HCEC 1CT (cell line): ENCODE measurements at regions not wholly inside any gene's neighbourhood (a gene's known extent, or its start where the extent isn't known, plus 50 kb on each side); places are given as distances from the start of the nearest gene placed in this dataset.

Experiments
- DNase-seq: peaks from one replicate; pipeline ENCODE4 v3.0.0-alpha.2; 2017

GRCh38 chr2:121860758-121861227 lies 105.3 kb downstream of the TSN start:
- peak; percentile 38 for DNase-seq

DNA sequence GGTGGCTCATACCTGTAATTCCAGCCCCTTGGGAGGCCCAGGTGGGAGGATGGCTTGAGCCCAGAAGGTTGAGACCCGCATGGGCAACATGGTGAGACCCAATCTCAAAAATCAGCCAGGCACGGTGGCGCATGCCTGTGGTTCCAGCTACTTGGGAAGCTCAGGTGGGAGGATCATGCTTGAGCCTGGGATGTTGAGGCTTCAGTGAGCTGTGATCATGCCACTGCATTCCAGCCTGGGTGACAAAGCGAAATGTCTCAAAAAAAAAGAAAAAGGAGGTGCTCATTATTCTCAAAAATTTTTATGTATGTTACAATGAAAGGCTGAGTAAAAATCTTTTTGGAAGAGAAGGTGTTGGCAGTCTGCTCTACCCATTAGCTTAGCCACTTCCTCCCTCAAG lies 106.8 kb downstream of the TSN start:
- DNase-seq: no peak

DNA sequence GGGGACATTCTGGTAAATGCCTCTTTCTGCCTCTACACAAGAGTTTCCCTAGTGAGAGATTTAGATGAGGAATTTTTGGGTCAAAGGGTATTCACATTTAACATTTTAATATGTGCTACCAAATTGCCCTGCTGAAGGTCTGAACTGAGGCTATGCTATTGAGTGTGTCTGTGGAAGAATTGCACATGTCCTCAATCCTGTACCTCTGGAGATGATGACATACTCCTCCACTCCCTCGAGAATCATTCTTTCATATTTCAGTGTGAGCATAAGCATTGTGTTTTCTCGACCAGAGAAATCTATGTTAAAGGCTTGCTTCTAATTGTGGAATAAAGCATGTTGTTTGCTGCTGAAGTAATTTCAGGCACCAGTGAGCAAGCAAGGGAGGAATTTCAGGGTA lies 110.5 kb downstream of the TSN start:
- no peak for DNase-seq

- DNase-seq: peak; percentile 35
Measured at GRCh38 chr2:121866789-121867188, 111.3 kb downstream of the TSN start.

DNA sequence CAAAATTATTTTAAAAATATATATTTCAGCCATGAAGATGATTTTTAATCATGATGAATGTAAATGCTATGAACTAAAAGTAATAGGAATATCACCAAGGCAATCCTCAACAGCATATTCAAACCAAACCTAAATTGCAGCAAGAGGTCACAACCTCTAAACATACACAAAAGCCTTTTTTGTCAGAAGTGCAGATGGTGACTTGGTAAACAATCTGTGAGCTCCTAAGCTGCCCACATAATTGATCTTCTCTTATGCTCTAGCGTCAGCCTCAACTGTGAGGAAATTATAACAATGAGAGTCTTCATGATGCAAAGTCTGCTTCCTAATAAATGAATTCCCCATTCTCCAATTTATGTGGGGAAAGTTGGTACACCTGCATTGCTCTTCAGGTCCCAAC lies 113.2 kb downstream of the TSN start:
- DNase-seq: no peak

- no peak for DNase-seq
Measured at GRCh38 chr2:121869363-121869762, 113.9 kb downstream of the TSN start.

DNA sequence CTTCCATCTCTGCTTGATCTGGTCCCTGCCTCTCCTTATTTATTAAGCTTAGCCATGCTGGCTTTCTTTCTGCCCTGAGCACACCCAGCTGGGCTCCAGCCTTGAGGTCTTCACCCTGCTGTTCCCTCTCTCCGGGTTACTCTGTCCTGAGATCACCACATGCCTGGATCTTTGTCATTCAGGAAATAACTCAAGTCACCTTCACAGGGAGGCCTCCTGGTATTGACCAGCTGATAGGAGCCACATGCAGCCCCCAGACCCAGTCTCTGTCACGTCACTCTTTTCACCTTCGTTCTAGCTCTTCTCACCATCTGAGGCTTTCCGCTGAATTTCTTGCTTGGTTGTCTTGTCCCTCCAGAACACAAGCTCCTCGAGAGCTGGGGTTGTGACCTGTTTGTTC lies 114.4 kb downstream of the TSN start:
- DNase-seq: no peak

DNA sequence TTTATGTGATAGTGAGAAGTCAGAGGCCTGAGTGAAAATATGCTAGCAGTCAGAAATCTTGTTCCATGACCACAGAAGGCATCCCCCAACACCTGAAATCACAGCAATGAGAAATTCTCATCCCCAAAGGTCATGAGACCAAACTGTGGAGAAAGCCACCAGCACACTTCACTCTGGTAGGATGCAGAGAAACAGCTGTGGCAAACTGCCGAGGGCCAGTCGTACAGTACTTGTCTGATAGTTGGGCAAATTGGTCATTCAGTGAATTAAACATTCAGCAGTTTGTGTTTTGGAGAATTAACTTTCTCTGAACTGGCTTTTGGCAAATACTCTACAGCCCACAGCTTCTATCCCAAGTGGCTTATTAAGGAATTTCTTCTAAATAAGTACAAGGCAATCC lies 117.2 kb downstream of the TSN start:
- DNase-seq: no peak

GRCh38 chr2:121873864-121874263 lies 118.4 kb downstream of the TSN start:
- no peak for DNase-seq

- no peak for DNase-seq
Measured at GRCh38 chr2:121875585-121876185, 120.2 kb downstream of the TSN start.

- no peak for DNase-seq
Measured at GRCh38 chr2:121877366-121877765, 121.9 kb downstream of the TSN start.

GRCh38 chr2:121880283-121880682 lies 124.8 kb downstream of the TSN start:
- no peak for DNase-seq

- DNase-seq: no peak
Measured at GRCh38 chr2:121881038-121881437, 125.6 kb downstream of the TSN start.

- DNase-seq: no peak
Measured at GRCh38 chr2:121881950-121882349, 126.5 kb downstream of the TSN start.

GRCh38 chr2:121884078-121884477 lies 128.6 kb downstream of the TSN start:
- DNase-seq: no peak

DNA sequence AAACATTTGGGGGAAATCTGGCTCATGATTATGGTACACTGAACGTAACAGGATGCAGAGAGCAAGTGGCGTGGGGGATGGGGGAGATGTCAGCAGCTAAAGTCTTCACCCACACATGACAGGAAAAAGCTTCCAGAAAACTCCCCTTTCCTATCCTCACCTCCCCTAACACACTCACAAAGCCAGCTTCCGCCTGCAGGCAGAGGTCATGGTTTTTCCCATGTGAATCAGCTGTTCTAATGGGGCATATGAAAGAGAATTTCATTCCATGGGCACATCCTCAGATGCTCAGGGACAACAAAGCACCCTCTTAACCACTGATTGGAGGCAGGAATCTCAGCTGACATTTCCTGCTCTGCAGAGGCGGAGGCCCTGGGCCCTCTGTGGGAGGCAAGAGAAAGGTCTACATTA lies 129.1 kb downstream of the TSN start:
- DNase-seq: no peak

DNA sequence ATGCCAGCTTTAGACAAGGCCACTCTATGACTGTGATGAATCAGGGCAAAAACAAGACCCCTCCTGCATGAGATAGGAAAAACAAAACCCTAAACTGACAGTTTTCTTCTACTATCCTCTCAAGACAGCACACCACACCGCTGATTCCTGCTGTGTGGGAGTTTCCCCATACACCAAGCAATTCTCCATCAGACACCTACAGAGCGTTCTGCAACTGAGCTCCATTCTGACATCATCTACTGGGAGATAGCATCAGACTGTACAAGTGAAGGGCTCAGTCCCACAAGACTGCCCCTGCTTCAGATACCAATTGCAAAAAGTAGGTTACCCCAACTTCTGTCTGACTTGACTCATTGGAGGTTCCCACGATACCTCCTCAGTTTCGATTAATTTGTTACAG lies 130.6 kb downstream of the TSN start:
- no peak for DNase-seq

- DNase-seq: no peak
Measured at GRCh38 chr2:121887513-121888188, 132.2 kb downstream of the TSN start.

DNA sequence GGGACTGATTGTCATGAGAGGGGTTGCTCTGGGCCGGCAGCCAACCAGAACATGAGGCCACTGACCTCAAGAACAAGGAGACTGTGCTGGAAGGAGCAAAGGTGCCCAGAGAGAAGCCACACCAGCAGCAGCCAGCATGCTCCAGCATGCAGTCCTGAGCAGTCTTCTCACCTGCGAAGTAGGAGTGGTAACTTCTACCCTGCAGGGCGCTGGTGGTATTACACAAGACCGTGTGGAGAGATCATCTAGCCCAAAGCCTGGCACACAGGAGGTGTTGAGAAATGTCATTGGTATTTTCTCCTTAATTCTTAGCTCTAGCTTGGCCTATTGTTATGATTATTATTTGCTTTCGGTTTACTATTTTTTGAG lies 132.7 kb downstream of the TSN start:
- no peak for DNase-seq

DNA sequence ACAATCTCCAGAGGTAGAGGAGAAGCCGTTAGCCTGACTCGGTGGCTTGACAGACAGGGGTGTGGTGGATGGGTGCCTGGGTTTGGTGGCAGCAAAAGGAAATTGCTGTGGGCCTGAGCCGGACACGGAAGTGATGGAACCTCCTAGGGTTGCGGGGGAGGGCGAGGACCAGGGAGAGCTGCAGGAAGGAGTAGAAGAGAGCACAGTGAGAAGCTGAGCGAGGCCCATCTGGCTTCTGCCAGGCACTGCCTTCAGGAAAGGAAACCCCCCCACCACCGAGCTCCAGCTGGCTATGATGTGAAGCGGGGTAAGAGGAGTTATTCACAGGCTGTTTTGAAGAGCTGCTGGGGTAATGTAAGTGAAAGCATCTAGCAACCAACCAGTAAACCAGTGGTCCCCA lies 134.6 kb downstream of the TSN start:
- no peak for DNase-seq

DNA sequence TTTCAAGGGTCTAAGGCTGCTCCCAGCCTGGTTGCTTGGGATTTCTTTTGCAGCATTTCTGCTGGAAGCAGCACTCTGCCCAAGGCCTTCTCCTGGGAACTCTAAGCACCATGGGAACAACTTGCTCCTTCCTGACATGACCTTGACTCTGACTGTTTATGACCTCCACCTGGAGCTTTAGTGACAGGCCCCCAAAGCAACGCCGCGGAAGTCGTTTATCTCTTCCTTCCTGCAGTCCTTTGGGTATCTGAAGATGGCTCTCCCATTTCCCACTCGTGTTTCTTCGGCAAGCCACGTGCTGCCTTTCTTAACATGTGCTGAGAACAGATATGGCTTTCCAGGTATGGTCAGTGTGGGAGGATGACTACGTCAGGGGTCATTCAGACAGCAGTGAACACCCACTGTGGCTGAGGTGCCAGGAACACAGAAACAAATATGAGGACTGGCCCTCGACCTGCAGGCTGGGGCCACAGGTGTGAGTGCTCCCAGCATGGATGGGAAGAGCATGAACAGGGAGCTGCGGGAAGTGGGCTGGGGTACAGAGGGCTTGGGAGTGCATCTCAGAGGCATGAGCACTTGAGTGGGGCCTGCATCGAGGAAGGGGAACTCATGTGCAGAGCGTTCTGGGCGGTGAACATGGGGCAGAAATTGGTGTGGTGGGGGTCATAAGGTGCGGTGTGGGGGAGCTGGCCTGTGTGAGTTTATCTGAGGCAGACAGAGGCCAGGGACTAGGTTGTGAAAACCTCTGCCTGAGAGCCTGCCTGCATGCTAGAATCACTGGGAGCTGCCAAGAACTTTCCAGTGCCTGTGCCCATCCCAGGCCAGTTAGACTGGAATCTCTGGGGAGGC lies 140.5 kb downstream of the TSN start:
- DNase-seq: no peak

GRCh38 chr2:121897335-121897970 lies 142.0 kb downstream of the TSN start:
- DNase-seq: peak; percentile 67

DNA sequence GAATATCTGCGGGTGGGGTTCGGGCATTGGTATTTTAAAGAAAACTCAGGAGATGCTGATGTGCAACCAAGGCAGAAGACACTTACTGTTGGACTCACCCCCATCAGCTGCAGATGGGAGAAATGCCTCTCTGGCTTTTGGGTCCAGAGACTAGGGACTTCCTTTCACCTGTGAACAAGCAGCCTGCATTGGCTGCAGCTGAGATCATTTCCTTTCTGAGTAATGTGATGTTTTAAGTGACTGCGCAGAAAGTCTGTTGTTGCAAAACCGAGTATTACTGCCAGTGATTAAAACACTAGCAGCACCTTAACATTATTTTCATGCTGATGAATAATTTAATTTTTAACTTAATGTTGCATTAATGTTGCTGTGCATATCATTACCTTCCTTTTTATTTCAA lies 143.0 kb downstream of the TSN start:
- DNase-seq: peak; percentile 49

GRCh38 chr2:121900391-121900790 lies 144.9 kb downstream of the TSN start:
- DNase-seq: no peak
